H9 (cell line): ENCODE measurements at regions not wholly inside any gene's neighbourhood (a gene's known extent, or its start where the extent isn't known, plus 50 kb on each side); places are given as distances from the start of the nearest gene placed in this dataset.

Experiments used
- DNase-seq: peaks from one replicate; pipeline ENCODE4 v3.0.0-alpha.2; 2017
- H2AFZ ChIP-seq: one replicate; pipeline ENCODE4 v1.6.1; 2013; ENCODE audit warnings: mild to moderate bottlenecking, low read length, control low read depth, moderate library complexity
- H2AK5ac ChIP-seq: 2 replicates; pipeline ENCODE4 v1.6.1; 2013; ENCODE audit warnings: low read length, control low read depth, mixed read lengths; ENCODE audit not compliant: insufficient read length
- H2BK120ac ChIP-seq: one replicate; pipeline ENCODE4 v1.6.1; 2013; ENCODE audit warnings: low read depth, mild to moderate bottlenecking, low read length, control low read depth, inconsistent platforms; ENCODE audit not compliant: poor library complexity, severe bottlenecking
- H2BK12ac ChIP-seq: 2 replicates; pipeline ENCODE4 v1.6.1; 2013; ENCODE audit warnings: low read length, control low read depth, mixed read lengths, low read depth; ENCODE audit not compliant: insufficient read length
- H2BK15ac ChIP-seq: 2 replicates; pipeline ENCODE4 v1.6.1; 2013; ENCODE audit warnings: low read depth, low read length, control low read depth
- H2BK20ac ChIP-seq: one replicate; pipeline ENCODE4 v1.6.1; 2013; ENCODE audit warnings: low read depth, mild to moderate bottlenecking, low read length, control low read depth, inconsistent platforms; ENCODE audit not compliant: poor library complexity, severe bottlenecking
- H2BK5ac ChIP-seq: 2 replicates; pipeline ENCODE4 v1.6.1; 2013; ENCODE audit warnings: low read length, control low read depth, mixed read lengths; ENCODE audit not compliant: insufficient read length
- H3K14ac ChIP-seq: 2 replicates; pipeline ENCODE4 v1.6.1; 2013; ENCODE audit warnings: low read length, control low read depth; ENCODE audit not compliant: insufficient read depth
- H3K18ac ChIP-seq: 2 replicates; pipeline ENCODE4 v1.6.1; 2013; ENCODE audit warnings: low read depth, mild to moderate bottlenecking, mixed read lengths, low read length, control low read depth; ENCODE audit not compliant: insufficient read length
- H3K23ac ChIP-seq: 2 replicates; pipeline ENCODE4 v1.6.1; 2013; ENCODE audit warnings: low read length, control low read depth, mixed read lengths, low read depth; ENCODE audit not compliant: insufficient read length
- H3K23me2 ChIP-seq: 2 replicates; pipeline ENCODE4 v1.6.1; 2013; ENCODE audit warnings: low read depth, mild to moderate bottlenecking, mixed read lengths, low read length, control low read depth; ENCODE audit not compliant: insufficient read length, poor library complexity, severe bottlenecking
- H3K27ac ChIP-seq: 2 replicates; pipeline ENCODE4 v1.5.1; 2013; ENCODE audit warnings: low read length, control low read depth, mixed read lengths, low read depth; ENCODE audit not compliant: insufficient read length
- H3K27me3 ChIP-seq: 2 replicates; pipeline ENCODE4 v1.6.1; 2013; ENCODE audit warnings: low read length, control low read depth, inconsistent platforms; ENCODE audit not compliant: insufficient read depth
- H3K4ac ChIP-seq: 2 replicates; pipeline ENCODE4 v1.6.1; 2013; ENCODE audit warnings: low read depth, mild to moderate bottlenecking, control low read depth, inconsistent platforms, low read length, moderate library complexity
- H3K4me1 ChIP-seq: 2 replicates; pipeline ENCODE4 v1.6.1; 2013; ENCODE audit warnings: low read length, control low read depth, inconsistent platforms; ENCODE audit not compliant: insufficient read depth
- H3K4me2 ChIP-seq: 2 replicates; pipeline ENCODE4 v1.6.1; 2013; ENCODE audit warnings: low read length, control low read depth, mixed read lengths; ENCODE audit not compliant: insufficient read length, insufficient read depth
- H3K56ac ChIP-seq: 2 replicates; pipeline ENCODE4 v1.6.1; 2013; ENCODE audit warnings: low read depth, mild to moderate bottlenecking, mixed read lengths, low read length, control low read depth; ENCODE audit not compliant: insufficient read length
- H3K79me1 ChIP-seq: 2 replicates; pipeline ENCODE4 v1.6.1; 2013; ENCODE audit warnings: low read depth, mild to moderate bottlenecking, moderate library complexity, low read length, control low read depth, inconsistent platforms; ENCODE audit not compliant: insufficient read depth, poor library complexity, severe bottlenecking
- H3K79me2 ChIP-seq: 2 replicates; pipeline ENCODE4 v1.6.1; 2013; ENCODE audit warnings: low read length, control low read depth, inconsistent platforms; ENCODE audit not compliant: insufficient read depth
- H3K9ac ChIP-seq: 2 replicates; pipeline ENCODE4 v1.6.1; 2013; ENCODE audit warnings: low read length, control low read depth, mixed read lengths; ENCODE audit not compliant: insufficient read length; ENCODE audit errors: extremely low read depth
- H3K9me3 ChIP-seq: one replicate; pipeline ENCODE4 v1.6.1; 2013; ENCODE audit warnings: low read depth, low read length, inconsistent platforms; ENCODE audit not compliant: control insufficient read depth
- H3T11ph ChIP-seq: one replicate; pipeline ENCODE4 v1.6.1; 2013; ENCODE audit warnings: mild to moderate bottlenecking, low read length, control low read depth, inconsistent platforms
- H4K20me1 ChIP-seq: one replicate; pipeline ENCODE4 v1.6.1; 2013; ENCODE audit not compliant: control insufficient read depth, insufficient read length, insufficient read depth
- H4K5ac ChIP-seq: 2 replicates; pipeline ENCODE4 v1.6.1; 2013; ENCODE audit warnings: low read depth, mild to moderate bottlenecking, mixed read lengths, low read length, control low read depth; ENCODE audit not compliant: insufficient read length
- H4K8ac ChIP-seq: replicated peaks from 2 replicates; pipeline ENCODE4 v1.6.1; 2013; ENCODE audit warnings: low read length, control low read depth, mixed read lengths, low read depth; ENCODE audit not compliant: insufficient read length
- H4K91ac ChIP-seq: 2 replicates; pipeline ENCODE4 v1.6.1; 2013; ENCODE audit warnings: low read depth, mild to moderate bottlenecking, moderate library complexity, mixed read lengths, low read length, control low read depth; ENCODE audit not compliant: insufficient read length
- H3K27ac Mint-ChIP-seq, 3 experiments: 2 replicates in 2 of 3; 3 replicates in 1 of 3; pipeline ENCODE4 v1.8.0; 2020 to 2021; ENCODE audit warnings: mixed read lengths in 3 of 3, mild to moderate bottlenecking in 1 of 3, moderate library complexity in 1 of 3
- H3K27me3 Mint-ChIP-seq: 2 replicates; pipeline ENCODE4 v1.8.0; 2021; ENCODE audit warnings: low read depth, mild to moderate bottlenecking, moderate library complexity, mixed read lengths
- H3K36me3 Mint-ChIP-seq, 3 experiments: 2 replicates in 2 of 3; 3 replicates in 1 of 3; pipeline ENCODE4 v1.8.0; 2020 to 2021; ENCODE audit warnings: low read depth in 3 of 3, mixed read lengths in 3 of 3; ENCODE audit not compliant: insufficient read depth in 1 of 3
- H3K4me1 Mint-ChIP-seq, 2 experiments: 2 replicates each; pipeline ENCODE4 v1.8.0; 2020; ENCODE audit warnings: mixed read lengths in 2 of 2
- H3K4me3 Mint-ChIP-seq, 2 experiments: 2 replicates in 1 of 2; 3 replicates in 1 of 2; pipeline ENCODE4 v1.8.0; 2020 to 2021; ENCODE audit warnings: mild to moderate bottlenecking in 2 of 2, mixed read lengths in 2 of 2, moderate library complexity in 1 of 2
- H3K9me3 Mint-ChIP-seq, 2 experiments: 2 replicates in 1 of 2; 3 replicates in 1 of 2; pipeline ENCODE4 v1.8.0; 2020; ENCODE audit warnings: mild to moderate bottlenecking in 2 of 2, mixed read lengths in 2 of 2, moderate library complexity in 1 of 2
- CTCF ChIP-seq: fragments of 200-600 bp; sonication (generic); conservative IDR thresholded peaks from 3 replicates; pipeline ENCODE4 v1.8.0; 2021; ENCODE audit warnings: antibody characterized with exemption, mild to moderate bottlenecking
- WGBS: extraction: QIAGEN DNeasy Blood & Tissue Kit; methylation state at CpG from one replicate; pipeline ENCODE4 v1.1.7; 2013; ENCODE audit warnings: missing lambda C conversion rate, low lambda C conversion rate, mixed read lengths; ENCODE audit not compliant: insufficient read length; ENCODE audit errors: extremely low coverage; 5-methylcytosine and 5-hydroxymethylcytosine counted together

GRCh38 chr6:167514524-167514923 lies 189.6 kb downstream of the TTLL2 start:
- no peaks in the 10 kb centered on the region for H3K9me3 ChIP-seq
- no peak overlapping the region for H2BK5ac ChIP-seq
- no peaks in the 10 kb centered on the region for H3K4me1 ChIP-seq
- WGBS: no CpG with 5 or more reads among the region's 6 CpGs
- H3K4me3 Mint-ChIP-seq: no peak overlapping the region
- H3K79me1 ChIP-seq: no peaks in the 10 kb centered on the region
- H4K91ac ChIP-seq: no peak overlapping the region
- H4K8ac ChIP-seq: no peak overlapping the region
- H2BK120ac ChIP-seq: no peak overlapping the region
- no peak overlapping the region for H3K18ac ChIP-seq
- H2BK20ac ChIP-seq: no peak overlapping the region
- no peak overlapping the region for H3K56ac ChIP-seq
- no peak overlapping the region for H4K5ac ChIP-seq
- H3K36me3 Mint-ChIP-seq: no peaks in the 10 kb centered on the region
- H2AFZ ChIP-seq: no peak overlapping the region
- no peak overlapping the region for H3K4ac ChIP-seq
- H4K20me1 ChIP-seq: no peaks in the 10 kb centered on the region
- no peak overlapping the region for H3K9ac ChIP-seq
- H3K4me2 ChIP-seq: no peak overlapping the region
- no peak overlapping the region for H2BK12ac ChIP-seq
- H3K27me3 ChIP-seq: no peaks in the 10 kb centered on the region
- no peak overlapping the region for H3K14ac ChIP-seq
- no peaks in the 10 kb centered on the region for H3K23me2 ChIP-seq
- no peak overlapping the region for H3K27ac Mint-ChIP-seq
- H3K9me3 Mint-ChIP-seq: no peaks in the 10 kb centered on the region; a peak in 1 of 5 replicates
- DNase-seq: no peak
- no peak overlapping the region for H3K23ac ChIP-seq
- H3K27me3 Mint-ChIP-seq: peaks cover 11% of the 10 kb centered on the region
- no peak overlapping the region for H3T11ph ChIP-seq
- H3K4me1 Mint-ChIP-seq: peaks cover 7 to 15% of the 10 kb centered on the region in 2 experiments
- no peak overlapping the region for H2AK5ac ChIP-seq
- no peak overlapping the region for H3K27ac ChIP-seq
- TF ChIP-seq CTCF: no peak
- H2BK15ac ChIP-seq: no peak overlapping the region
- H3K79me2 ChIP-seq: no peaks in the 10 kb centered on the region
